GM18867 (cell line): ENCODE measurements at regions not wholly inside any gene's neighbourhood (a gene's known extent, or its start where the extent isn't known, plus 50 kb on each side); places are given as distances from the start of the nearest gene placed in this dataset.

ENCODE experiments used
- ATAC-seq: cut with Tn5 transposase; IDR thresholded peaks from one replicate; pipeline ENCODE4 v1.9.1; 2021; ENCODE audit warnings: mild to moderate bottlenecking, moderate library complexity; ENCODE audit not compliant: unreplicated experiment

- ATAC-seq = no peak
These were observed 61.3 kb upstream of the NFKB1 start for GRCh38 chr4:102439812-102440211.

GRCh38 chr4:102440498-102440897 is 60.7 kb upstream of the NFKB1 start:
- ATAC-seq = no peak

DNA sequence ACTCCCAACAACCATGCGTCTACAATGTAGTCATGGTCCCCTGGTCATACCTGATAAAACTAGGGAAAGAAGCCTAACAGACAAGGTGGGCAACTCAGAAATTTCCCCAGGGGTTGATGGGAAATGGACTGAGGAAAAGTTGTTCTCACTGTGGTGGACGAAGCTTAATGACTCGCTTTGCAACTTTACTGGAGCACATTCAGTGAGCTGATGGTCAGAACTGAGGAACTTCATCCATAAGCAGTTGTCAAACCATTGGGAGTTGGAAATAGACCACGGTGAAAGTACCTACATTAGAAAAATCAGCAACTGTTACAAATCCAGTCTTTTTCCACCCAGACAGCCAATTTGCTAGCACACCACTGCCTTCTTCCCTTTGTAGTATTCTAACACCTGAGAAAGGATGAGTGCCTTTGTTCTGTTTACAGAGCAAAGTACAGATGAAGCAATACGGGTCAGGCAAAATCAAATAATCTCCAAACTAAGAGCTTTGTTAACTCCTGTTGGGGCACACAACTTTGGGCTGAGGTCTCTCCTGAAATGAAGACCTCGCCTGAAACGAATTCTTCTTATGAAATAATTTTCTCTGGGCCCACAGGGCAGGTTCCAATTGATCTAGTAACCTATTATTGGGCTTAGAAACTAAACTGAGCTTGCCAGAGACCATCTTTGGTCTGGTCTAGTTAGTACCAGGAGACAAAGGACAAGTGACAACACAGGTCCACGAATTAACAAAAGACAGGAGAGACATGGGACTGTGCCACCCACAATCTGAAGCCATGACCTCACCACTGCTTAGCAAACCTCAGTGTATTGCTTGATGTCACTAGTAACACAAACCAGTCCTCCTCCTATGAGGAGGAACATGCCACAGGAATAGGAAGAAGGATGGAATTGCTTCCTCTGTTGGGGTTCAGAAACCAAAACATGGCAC is 58.9 kb upstream of the NFKB1 start:
- no peak for ATAC-seq

- ATAC-seq = no peak
These were observed 56.4 kb upstream of the NFKB1 start for GRCh38 chr4:102444752-102445151.

- no peak for ATAC-seq
These were observed 55.9 kb upstream of the NFKB1 start for GRCh38 chr4:102445213-102445612.

GRCh38 chr4:102447413-102447812 is 53.7 kb upstream of the NFKB1 start:
- no peak for ATAC-seq

DNA sequence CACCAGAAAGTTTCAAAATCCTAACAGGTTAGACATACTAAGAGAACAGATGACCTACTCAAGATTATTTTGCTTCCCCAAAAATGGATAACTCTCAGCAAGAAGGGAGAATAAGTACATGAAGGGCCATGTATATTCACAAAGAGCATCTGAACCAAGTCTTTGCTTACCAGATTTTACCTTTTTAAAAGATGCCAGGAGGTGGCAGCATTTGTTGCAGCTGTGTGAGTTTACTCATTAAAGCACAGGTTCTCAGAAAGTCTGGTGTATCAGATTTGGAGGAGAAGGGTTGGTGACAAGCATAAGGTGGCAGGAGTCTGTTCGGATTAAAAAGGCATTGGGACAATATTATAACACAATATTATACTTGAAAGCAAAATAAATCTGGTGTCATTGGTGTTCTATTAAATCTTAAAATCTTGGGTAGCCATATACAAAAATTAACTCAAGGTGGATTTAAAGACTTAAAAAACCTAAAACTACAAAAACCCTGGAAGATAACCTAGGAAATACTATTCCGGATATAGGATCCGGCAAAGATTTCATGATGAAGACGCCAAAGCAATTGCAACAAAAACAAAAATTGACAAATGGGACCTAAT is 51.3 kb upstream of the NFKB1 start:
- ATAC-seq = peak; percentile 80

- ATAC-seq = no peak
These were observed 49.9 kb upstream of the NFKB1 start for GRCh38 chr4:102451266-102451665.
